ENCODE measurements at regions not wholly inside any gene's neighbourhood (a gene's known extent, or its start where the extent isn't known, plus 50 kb on each side); places are given as distances from the start of the nearest gene placed in this dataset.

DNA sequence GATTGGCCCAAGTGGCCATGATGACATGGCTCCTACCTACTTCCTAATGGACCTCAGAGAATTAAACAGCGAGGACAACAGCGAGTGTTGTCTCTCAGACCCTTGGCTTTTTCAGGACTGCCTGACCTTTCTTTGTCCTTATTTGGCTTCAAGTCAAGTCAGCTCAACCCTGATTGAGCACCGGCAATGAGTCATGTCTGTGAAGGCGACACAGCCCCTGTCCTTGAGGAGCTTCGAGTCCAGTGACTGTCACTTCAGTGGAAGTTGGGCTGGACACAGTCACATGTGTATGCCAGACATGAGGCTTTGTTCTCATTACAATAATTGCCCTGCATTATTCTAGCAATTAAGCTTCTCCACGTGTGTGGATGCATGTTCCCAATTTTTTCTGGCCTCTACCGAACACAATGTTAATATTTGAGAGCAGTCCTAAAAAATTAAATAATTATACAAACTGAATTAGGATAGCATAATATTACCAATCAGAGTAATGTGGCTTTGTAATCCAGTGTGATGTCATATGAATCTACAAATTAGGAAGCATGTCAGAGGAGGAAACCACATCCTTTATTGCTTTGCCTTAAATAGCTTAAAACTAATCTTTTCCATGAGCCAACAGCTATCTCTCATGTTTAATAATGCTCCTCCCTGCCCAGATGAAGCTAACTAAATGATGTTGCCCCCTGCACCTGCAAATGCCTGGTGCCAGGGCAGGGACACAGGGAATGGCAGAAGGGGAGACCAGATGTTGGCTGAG lies 178.6 kb downstream of the CDH26 start:
- TF ChIP-seq, protein P1, sequence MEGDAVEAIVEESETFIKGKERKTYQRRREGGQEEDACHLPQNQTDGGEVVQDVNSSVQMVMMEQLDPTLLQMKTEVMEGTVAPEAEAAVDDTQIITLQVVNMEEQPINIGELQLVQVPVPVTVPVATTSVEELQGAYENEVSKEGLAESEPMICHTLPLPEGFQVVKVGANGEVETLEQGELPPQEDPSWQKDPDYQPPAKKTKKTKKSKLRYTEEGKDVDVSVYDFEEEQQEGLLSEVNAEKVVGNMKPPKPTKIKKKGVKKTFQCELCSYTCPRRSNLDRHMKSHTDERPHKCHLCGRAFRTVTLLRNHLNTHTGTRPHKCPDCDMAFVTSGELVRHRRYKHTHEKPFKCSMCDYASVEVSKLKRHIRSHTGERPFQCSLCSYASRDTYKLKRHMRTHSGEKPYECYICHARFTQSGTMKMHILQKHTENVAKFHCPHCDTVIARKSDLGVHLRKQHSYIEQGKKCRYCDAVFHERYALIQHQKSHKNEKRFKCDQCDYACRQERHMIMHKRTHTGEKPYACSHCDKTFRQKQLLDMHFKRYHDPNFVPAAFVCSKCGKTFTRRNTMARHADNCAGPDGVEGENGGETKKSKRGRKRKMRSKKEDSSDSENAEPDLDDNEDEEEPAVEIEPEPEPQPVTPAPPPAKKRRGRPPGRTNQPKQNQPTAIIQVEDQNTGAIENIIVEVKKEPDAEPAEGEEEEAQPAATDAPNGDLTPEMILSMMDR (IDR thresholded peaks at IDR 0.05): no peak
- TF ChIP-seq EZH2phosphoT487 (IDR thresholded peaks at IDR 0.05; ENCODE audit: borderline replicate concordance, low read depth) (no peak), TCF12 (IDR thresholded peaks at IDR 0.05) (no peak), POLR2AphosphoS5 (IDR thresholded peaks at IDR 0.05; ENCODE audit: low read depth, low read length) (no peak), EP300 (IDR thresholded peaks at IDR 0.05; ENCODE audit: borderline replicate concordance in 1 of 2, low read depth in 1 of 2, low read length in 1 of 2) (no peak)

All from SK-N-SH (cell line).